Peyer's patch (tissue), 4 donors: ENCODE measurements at regions not wholly inside any gene's neighbourhood (a gene's known extent, or its start where the extent isn't known, plus 50 kb on each side); places are given as distances from the start of the nearest gene placed in this dataset.
"Not testable (repeated sequence)": the region's sequence is repeated elsewhere in the genome, so short reads cannot be mapped to it uniquely, and the experiment has no call there.

Source experiments
- DNase-seq, 3 donors: peaks; one replicate each; pipeline ENCODE4 v3.0.0-alpha.2; 2017 to 2019
- H3K27ac ChIP-seq, 4 donors: fragments of 200-600 bp; sonication (generic); one replicate each; pipeline ENCODE4 v1.5.1; 2016 to 2019
- H3K27me3 ChIP-seq, 2 donors: fragments of 200-600 bp; sonication (generic); one replicate each; pipeline ENCODE4 v1.5.1; 2019
- H3K36me3 ChIP-seq, 3 donors: fragments of 200-600 bp; sonication (generic); one replicate each; pipeline ENCODE4 v1.5.1; 2016 to 2019
- H3K4me1 ChIP-seq, 4 donors: fragments of 200-600 bp; sonication (generic); one replicate each; pipeline ENCODE4 v1.5.1; 2016 to 2019
- H3K4me3 ChIP-seq, 4 donors: fragments of 200-600 bp; sonication (generic); 1 replicate in 3 of 4; 2 replicates in 1 of 4; pipeline ENCODE4 v1.5.1; 2016 to 2019; ENCODE audit warnings: mild to moderate bottlenecking in 1 of 4
- H3K9me3 ChIP-seq, 4 donors: fragments of 200-600 bp; sonication (generic); one replicate each; pipeline ENCODE4 v1.5.1; 2016 to 2019; ENCODE audit warnings: mild to moderate bottlenecking in 1 of 4
- CTCF ChIP-seq, 6 experiments: fragments of 450-650 bp in 4 of 6; fragments of 200-600 bp in 2 of 6; sonication (generic) in 1 of 6; IDR thresholded peaks; one replicate each; pipeline ENCODE4 v1.5.1; 2017 to 2019; ENCODE audit warnings: antibody characterized with exemption in 6 of 6, mild to moderate bottlenecking in 3 of 6, moderate library complexity in 1 of 6
- POLR2A ChIP-seq, 2 donors: fragments of 450-650 bp; IDR thresholded peaks; one replicate each; pipeline ENCODE4 v1.5.1; 2017; ENCODE audit warnings: antibody characterized with exemption in 2 of 2, mild to moderate bottlenecking in 2 of 2, moderate library complexity in 2 of 2

- H3K36me3 ChIP-seq, H3K27me3 ChIP-seq, H3K4me1 ChIP-seq, DNase-seq, H3K9me3 ChIP-seq, H3K27ac ChIP-seq: not testable (repeated sequence)
- H3K4me3 ChIP-seq, result peak overlapping the region in 1 of 4 donors; percentile 25
Observed at GRCh38 chr5:102154791-102155605, 141.1 kb downstream of the SLCO4C1 start.

- Histone ChIP-seq H3K9me3 (no peaks in the 10 kb centered on the region), H3K27ac (no peak overlapping the region)
Observed at GRCh38 chr5:102154291-102154690, 141.8 kb downstream of the SLCO4C1 start.

GRCh38 chr5:102153003-102153759 lies 142.9 kb downstream of the SLCO4C1 start:
- no peak for DNase-seq
- H3K4me1 ChIP-seq, result no peaks in the 10 kb centered on the region

More at GRCh38 chr5:102154291-102154690, 141.8 kb downstream of the SLCO4C1 start:
- Histone ChIP-seq H3K4me1 (no peaks in the 10 kb centered on the region), H3K4me3 (no peak overlapping the region), H3K27me3 (no peaks in the 10 kb centered on the region), H3K36me3 (no peaks in the 10 kb centered on the region)
- DNase-seq, result no peak
- TF ChIP-seq POLR2A (IDR thresholded peaks at IDR 0.05), result no peak
- TF ChIP-seq CTCF (IDR thresholded peaks at IDR 0.05), result no peak

GRCh38 chr5:102139029-102139428 lies 157.1 kb downstream of the SLCO4C1 start:
- no peaks in the 10 kb centered on the region for H3K9me3 ChIP-seq
- H3K27ac ChIP-seq, result no peak overlapping the region
- H3K4me1 ChIP-seq, result no peaks in the 10 kb centered on the region
- H3K36me3 ChIP-seq, result no peaks in the 10 kb centered on the region
- no peak for TF ChIP-seq CTCF (IDR thresholded peaks at IDR 0.05)
- TF ChIP-seq POLR2A (IDR thresholded peaks at IDR 0.05), result no peak
- no peak for DNase-seq
- H3K27me3 ChIP-seq, result no peaks in the 10 kb centered on the region
- H3K4me3 ChIP-seq, result no peak overlapping the region

More at GRCh38 chr5:102153003-102153759, 142.9 kb downstream of the SLCO4C1 start:
- TF ChIP-seq CTCF (IDR thresholded peaks at IDR 0.05), result peak in 4 of 6 experiments; percentile 15 to 30 (median 23)
- no peak for TF ChIP-seq POLR2A (IDR thresholded peaks at IDR 0.05)
- no peaks in the 10 kb centered on the region for H3K27me3 ChIP-seq
- no peak overlapping the region for H3K4me3 ChIP-seq
- no peak overlapping the region for H3K27ac ChIP-seq
- H3K9me3 ChIP-seq, result no peaks in the 10 kb centered on the region
- H3K36me3 ChIP-seq, result no peaks in the 10 kb centered on the region

- TF ChIP-seq CTCF (IDR thresholded peaks at IDR 0.05) (no peak), POLR2A (IDR thresholded peaks at IDR 0.05) (no peak)
- no peak for DNase-seq
- Histone ChIP-seq H3K27ac (no peak overlapping the region), H3K27me3 (no peaks in the 10 kb centered on the region), H3K9me3 (no peaks in the 10 kb centered on the region), H3K4me1 (no peaks in the 10 kb centered on the region), H3K36me3 (no peaks in the 10 kb centered on the region), H3K4me3 (no peak overlapping the region)
Observed at GRCh38 chr5:102138243-102138653, 157.8 kb downstream of the SLCO4C1 start.

- no peaks in the 10 kb centered on the region for H3K27me3 ChIP-seq
- no peak overlapping the region for H3K27ac ChIP-seq
- H3K9me3 ChIP-seq, result no peaks in the 10 kb centered on the region
- no peaks in the 10 kb centered on the region for H3K4me1 ChIP-seq
- H3K4me3 ChIP-seq, result no peak overlapping the region
- no peaks in the 10 kb centered on the region for H3K36me3 ChIP-seq
- TF ChIP-seq POLR2A (IDR thresholded peaks at IDR 0.05), result no peak
- TF ChIP-seq CTCF (IDR thresholded peaks at IDR 0.05), result no peak
- no peak for DNase-seq
Observed at GRCh38 chr5:102130890-102131289, 165.2 kb downstream of the SLCO4C1 start.
